ENCODE measurements at regions not wholly inside any gene's neighbourhood (a gene's known extent, or its start where the extent isn't known, plus 50 kb on each side); places are given as distances from the start of the nearest gene placed in this dataset.

DNA sequence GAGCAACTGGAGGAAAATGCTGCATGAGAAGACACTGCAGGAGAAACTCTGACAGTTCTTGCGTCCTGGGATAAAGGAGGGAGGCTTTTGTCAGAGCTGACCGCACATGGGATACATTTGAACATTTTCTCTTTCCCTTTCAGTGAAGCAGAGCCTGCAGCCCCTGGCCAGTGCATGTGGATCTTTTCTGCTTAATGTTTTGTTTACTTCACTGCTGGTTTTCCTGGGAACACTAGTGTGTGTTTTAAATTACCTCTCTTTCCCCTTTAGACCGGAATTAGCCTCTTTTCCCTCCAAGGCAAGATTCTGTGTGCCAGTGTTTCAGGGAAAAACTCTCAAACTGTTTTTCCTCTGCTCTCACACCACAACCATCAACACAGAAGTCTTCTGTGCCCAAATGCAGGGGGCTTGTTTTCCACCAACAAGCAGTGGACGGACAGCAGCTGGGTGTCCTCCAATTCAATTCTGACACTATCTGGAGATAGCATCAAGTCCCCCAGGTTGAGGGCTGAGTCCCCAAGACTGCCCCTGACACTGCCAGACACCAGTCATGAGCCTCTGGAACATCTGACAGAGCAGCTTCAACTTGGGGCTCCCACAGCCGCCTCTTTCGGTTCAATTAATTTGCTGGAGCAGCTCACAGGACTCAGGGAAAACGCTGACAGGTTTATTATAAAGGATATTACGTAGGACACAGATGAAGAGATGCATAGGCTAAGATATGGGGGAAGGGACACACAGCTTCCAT lies 136.2 kb downstream of the RHOU start (continued):
- no peak for TF ChIP-seq ARID5B (CRISPR knock-in tag; IDR thresholded peaks at IDR 0.05)
- TF ChIP-seq, protein P1, sequence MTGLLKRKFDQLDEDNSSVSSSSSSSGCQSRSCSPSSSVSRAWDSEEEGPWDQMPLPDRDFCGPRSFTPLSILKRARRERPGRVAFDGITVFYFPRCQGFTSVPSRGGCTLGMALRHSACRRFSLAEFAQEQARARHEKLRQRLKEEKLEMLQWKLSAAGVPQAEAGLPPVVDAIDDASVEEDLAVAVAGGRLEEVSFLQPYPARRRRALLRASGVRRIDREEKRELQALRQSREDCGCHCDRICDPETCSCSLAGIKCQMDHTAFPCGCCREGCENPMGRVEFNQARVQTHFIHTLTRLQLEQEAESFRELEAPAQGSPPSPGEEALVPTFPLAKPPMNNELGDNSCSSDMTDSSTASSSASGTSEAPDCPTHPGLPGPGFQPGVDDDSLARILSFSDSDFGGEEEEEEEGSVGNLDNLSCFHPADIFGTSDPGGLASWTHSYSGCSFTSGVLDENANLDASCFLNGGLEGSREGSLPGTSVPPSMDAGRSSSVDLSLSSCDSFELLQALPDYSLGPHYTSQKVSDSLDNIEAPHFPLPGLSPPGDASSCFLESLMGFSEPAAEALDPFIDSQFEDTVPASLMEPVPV (CRISPR knock-in tag; IDR thresholded peaks at IDR 0.05): no peak
- no peak for TF ChIP-seq ZNF136 (CRISPR knock-in tag; IDR thresholded peaks at IDR 0.05; ENCODE audit: low read depth)
- TF ChIP-seq HNRNPH1 (optimal IDR thresholded peaks at IDR 0.05; ENCODE audit: low read depth, low read length): no peak
- TF ChIP-seq, protein P2, sequence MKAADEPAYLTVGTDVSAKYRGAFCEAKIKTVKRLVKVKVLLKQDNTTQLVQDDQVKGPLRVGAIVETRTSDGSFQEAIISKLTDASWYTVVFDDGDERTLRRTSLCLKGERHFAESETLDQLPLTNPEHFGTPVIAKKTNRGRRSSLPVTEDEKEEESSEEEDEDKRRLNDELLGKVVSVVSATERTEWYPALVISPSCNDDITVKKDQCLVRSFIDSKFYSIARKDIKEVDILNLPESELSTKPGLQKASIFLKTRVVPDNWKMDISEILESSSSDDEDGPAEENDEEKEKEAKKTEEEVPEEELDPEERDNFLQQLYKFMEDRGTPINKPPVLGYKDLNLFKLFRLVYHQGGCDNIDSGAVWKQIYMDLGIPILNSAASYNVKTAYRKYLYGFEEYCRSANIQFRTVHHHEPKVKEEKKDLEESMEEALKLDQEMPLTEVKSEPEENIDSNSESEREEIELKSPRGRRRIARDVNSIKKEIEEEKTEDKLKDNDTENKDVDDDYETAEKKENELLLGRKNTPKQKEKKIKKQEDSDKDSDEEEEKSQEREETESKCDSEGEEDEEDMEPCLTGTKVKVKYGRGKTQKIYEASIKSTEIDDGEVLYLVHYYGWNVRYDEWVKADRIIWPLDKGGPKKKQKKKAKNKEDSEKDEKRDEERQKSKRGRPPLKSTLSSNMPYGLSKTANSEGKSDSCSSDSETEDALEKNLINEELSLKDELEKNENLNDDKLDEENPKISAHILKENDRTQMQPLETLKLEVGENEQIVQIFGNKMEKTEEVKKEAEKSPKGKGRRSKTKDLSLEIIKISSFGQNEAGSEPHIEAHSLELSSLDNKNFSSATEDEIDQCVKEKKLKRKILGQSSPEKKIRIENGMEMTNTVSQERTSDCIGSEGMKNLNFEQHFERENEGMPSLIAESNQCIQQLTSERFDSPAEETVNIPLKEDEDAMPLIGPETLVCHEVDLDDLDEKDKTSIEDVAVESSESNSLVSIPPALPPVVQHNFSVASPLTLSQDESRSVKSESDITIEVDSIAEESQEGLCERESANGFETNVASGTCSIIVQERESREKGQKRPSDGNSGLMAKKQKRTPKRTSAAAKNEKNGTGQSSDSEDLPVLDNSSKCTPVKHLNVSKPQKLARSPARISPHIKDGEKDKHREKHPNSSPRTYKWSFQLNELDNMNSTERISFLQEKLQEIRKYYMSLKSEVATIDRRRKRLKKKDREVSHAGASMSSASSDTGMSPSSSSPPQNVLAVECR (CRISPR knock-in tag; IDR thresholded peaks at IDR 0.05; ENCODE audit: borderline replicate concordance): no peak
- no peak for TF ChIP-seq KLF15 (CRISPR knock-in tag; IDR thresholded peaks at IDR 0.05; ENCODE audit: borderline replicate concordance)
- TF ChIP-seq ZFP36L2 (CRISPR knock-in tag; IDR thresholded peaks at IDR 0.05): no peak
- TF ChIP-seq ZNF687 (CRISPR knock-in tag; IDR thresholded peaks at IDR 0.05): no peak
- TF ChIP-seq ZNF337 (CRISPR knock-in tag; IDR thresholded peaks at IDR 0.05; ENCODE audit: borderline replicate concordance, low read depth): no peak
- no peak for TF ChIP-seq RNF2 (conservative IDR thresholded peaks at IDR 0.05; ENCODE audit: low read depth)
- no peak for TF ChIP-seq RFXANK (CRISPR knock-in tag; IDR thresholded peaks at IDR 0.05)

Data from HepG2 (cell line).